IPS DF 6.9 (cell line): ENCODE measurements at regions not wholly inside any gene's neighbourhood (a gene's known extent, or its start where the extent isn't known, plus 50 kb on each side); places are given as distances from the start of the nearest gene placed in this dataset.
"Not testable (repeated sequence)": the region's sequence is repeated elsewhere in the genome, so short reads cannot be mapped to it uniquely, and the experiment has no call there.

Source experiments
- DNase-seq: peaks from one replicate; pipeline ENCODE4 v3.0.0-alpha.2; 2013; ENCODE audit warnings: low read depth, low spot score
- H3K27ac ChIP-seq: one replicate; pipeline ENCODE4 v1.5.1; 2013; ENCODE audit warnings: low read length, control low read depth
- H3K27me3 ChIP-seq: 2 replicates; pipeline ENCODE4 v1.6.1; 2013; ENCODE audit warnings: mild to moderate bottlenecking, low read length; ENCODE audit not compliant: control insufficient read depth, insufficient read depth
- H3K36me3 ChIP-seq: 2 replicates; pipeline ENCODE4 v1.6.1; 2013; ENCODE audit warnings: low read length; ENCODE audit not compliant: control insufficient read depth, insufficient read depth
- H3K4me1 ChIP-seq: 2 replicates; pipeline ENCODE4 v1.6.1; 2013; ENCODE audit warnings: low read length; ENCODE audit not compliant: control insufficient read depth, insufficient read depth
- H3K4me3 ChIP-seq: 2 replicates; pipeline ENCODE4 v1.5.1; 2013; ENCODE audit warnings: mild to moderate bottlenecking, low read length
- H3K9me3 ChIP-seq: 2 replicates; pipeline ENCODE4 v1.6.1; 2013; ENCODE audit warnings: low read length, inconsistent platforms; ENCODE audit not compliant: control insufficient read depth, insufficient read depth
- WGBS: extraction: QIAGEN DNeasy Blood & Tissue Kit; methylation state at CpG from one replicate; pipeline ENCODE4 v1.1.7; 2013; ENCODE audit warnings: mixed read lengths, missing lambda C conversion rate; ENCODE audit not compliant: insufficient read length, insufficient coverage; 5-methylcytosine and 5-hydroxymethylcytosine counted together

DNA sequence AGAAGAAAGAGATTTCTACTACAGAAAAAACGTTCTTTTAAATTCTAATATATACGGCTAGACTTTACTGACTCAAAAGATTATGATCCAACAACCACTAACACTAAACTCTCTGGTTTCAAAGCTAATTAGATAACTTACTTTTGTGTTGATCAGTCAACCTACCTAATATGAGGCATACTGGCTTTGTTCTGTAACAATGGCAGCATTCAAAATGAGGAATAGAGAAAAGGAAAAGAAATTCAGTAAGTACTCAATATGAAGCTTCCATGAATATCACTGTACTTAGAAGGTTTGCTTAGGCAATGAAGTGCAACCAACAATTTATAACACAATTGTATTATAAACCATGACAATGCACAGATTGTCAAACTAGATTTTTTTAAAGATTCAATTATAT, 430.5 kb upstream of the PMFBP1 start:
- Histone ChIP-seq H3K27me3 (no peaks in the 10 kb centered on the region), H3K9me3 (no peaks in the 10 kb centered on the region), H3K27ac (no peak overlapping the region), H3K36me3 (no peaks in the 10 kb centered on the region), H3K4me3 (no peak overlapping the region), H3K4me1 (no peaks in the 10 kb centered on the region)
- DNase-seq: no peak
- no CpG with 5 or more reads among the region's 2 CpGs for WGBS

DNA sequence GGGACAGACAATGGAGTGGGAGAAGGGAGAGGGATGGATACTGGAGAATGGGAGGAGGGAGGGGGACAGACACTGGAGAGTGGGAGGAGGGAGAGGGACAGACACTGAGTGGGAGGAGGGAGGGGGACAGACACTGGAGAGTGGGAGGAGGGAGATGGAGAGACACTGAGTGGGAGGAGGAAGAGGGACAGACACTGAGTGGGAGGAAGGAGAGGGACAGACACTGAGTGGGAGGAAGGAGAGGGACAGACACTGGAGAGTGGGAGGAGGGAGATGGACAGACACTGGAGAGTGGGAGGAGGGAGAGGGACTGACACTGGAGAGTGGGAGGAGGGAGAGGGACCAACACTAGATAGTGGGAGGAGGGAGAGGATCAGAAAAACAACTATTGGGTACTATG, 426.7 kb upstream of the PMFBP1 start:
- DNase-seq: no peak

DNA sequence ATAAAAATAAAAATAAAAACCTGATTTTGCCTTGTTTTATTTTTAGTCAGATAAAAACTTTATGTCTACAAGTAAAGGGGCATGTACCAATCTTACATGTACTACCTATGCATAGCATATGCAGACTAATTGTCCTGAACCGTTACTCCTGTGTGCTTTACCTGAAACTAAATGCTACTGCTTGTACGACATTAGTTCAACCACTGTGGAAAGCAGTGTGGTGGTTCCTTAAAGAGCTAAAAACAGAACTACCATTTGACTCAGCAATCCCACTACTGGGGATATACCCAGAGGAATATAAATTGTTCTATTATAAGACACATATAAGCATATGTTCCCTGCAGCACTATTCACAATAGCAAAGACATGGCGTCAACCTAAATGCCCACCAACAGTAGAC, 426.0 kb upstream of the PMFBP1 start:
- Histone ChIP-seq H3K4me3 (no peak overlapping the region), H3K36me3 (no peaks in the 10 kb centered on the region), H3K9me3 (no peaks in the 10 kb centered on the region), H3K27ac (no peak overlapping the region), H3K27me3 (no peaks in the 10 kb centered on the region), H3K4me1 (no peaks in the 10 kb centered on the region)
- no CpG with 5 or more reads among the region's 3 CpGs for WGBS
- DNase-seq: no peak

More for the DNA sequence above, 426.7 kb upstream of the PMFBP1 start:
- Histone ChIP-seq H3K36me3 (no peaks in the 10 kb centered on the region), H3K4me3 (no peak overlapping the region), H3K9me3 (no peaks in the 10 kb centered on the region), H3K4me1 (no peaks in the 10 kb centered on the region), H3K27ac (no peak overlapping the region), H3K27me3 (no peaks in the 10 kb centered on the region)

DNA sequence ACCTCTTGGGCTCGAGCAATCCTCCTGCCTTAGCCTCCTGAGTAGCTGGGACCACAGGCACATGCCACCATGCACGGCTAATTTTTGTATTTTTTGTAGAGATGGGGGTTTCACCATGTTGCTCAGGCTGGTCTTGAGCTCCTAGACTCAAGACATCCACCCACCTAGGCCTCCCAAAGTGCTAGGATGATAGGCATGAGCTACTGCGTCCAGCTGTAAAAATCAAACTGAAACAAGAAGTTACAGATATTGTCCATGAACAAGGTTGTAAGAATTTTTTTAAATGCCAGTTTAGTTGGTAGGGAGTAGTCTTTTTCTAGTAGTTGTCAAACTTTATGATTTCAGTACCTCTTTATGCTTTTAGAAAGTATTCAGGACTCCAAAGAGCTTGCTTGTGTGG, 424.4 kb upstream of the PMFBP1 start:
- no CpG with 5 or more reads among the region's 3 CpGs for WGBS
- Histone ChIP-seq H3K4me3 (no peak overlapping the region), H3K36me3 (no peaks in the 10 kb centered on the region), H3K27ac (no peak overlapping the region), H3K4me1 (no peaks in the 10 kb centered on the region), H3K27me3 (no peaks in the 10 kb centered on the region), H3K9me3 (no peaks in the 10 kb centered on the region)
- DNase-seq: no peak

DNA sequence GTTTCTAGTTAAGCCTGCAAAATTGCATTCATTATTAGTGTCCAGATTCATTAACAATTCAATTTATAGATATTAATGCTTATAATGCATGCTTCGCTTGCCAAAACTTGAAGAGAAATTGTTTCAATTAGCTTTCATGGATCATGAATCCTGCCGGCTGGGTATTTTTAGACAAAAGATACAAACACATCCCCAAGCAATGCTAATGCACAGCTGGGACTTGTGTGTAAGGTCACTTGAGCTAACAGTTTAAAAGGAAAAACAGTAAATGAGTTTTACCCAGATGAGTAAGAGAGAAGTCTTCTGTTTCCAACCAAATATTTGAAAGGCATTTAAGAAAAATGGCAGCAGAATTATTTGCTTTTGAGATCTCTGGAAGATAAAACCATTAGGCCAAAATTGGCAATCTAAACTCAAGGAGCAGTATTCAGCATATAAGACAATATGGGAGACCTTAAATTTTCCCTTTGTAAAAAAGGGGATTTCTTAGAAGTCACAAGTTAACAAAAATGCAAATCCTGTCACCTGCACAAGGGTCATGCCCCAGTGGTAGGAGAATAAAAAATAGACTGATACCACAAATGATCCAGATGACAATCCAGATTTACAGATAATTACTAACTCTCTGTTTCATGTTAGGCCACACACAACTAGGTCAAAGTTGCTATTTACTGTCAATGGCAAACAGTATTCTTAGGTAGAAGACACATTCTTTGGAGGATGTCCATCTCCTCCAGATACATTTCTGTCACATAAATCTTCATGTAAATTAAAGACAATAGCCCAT, 418.4 kb upstream of the PMFBP1 start:
- H3K27me3 ChIP-seq: no peaks in the 10 kb centered on the region
- no peak for DNase-seq
- no peak overlapping the region for H3K27ac ChIP-seq
- no peaks in the 10 kb centered on the region for H3K36me3 ChIP-seq
- H3K4me3 ChIP-seq: no peak overlapping the region
- no peaks in the 10 kb centered on the region for H3K4me1 ChIP-seq
- no CpG with 5 or more reads among the region's 2 CpGs for WGBS
- H3K9me3 ChIP-seq: no peaks in the 10 kb centered on the region

DNA sequence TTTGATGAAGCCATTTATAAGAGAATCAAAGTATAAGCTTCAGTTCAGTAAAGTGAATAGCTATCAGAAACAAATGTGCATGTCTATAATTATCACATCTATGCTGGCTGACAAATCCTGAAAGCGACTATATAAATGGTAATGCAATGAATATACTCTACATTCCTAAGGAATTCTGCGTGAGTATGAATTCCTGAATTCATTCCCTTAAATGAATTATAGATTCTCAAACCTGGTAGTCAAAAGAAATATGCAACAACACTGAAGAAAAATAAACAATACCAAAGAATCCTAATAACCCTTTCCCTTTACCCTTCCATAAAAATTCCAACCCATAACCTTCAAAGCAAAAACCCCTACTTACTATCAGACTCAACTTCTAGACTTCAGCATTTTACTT, 416.6 kb upstream of the PMFBP1 start:
- no peak for DNase-seq
- WGBS: no CpG with 5 or more reads among the region's 2 CpGs
- Histone ChIP-seq H3K27me3 (no peaks in the 10 kb centered on the region), H3K4me3 (no peak overlapping the region), H3K4me1 (no peaks in the 10 kb centered on the region), H3K36me3 (no peaks in the 10 kb centered on the region), H3K9me3 (no peaks in the 10 kb centered on the region), H3K27ac (no peak overlapping the region)

DNA sequence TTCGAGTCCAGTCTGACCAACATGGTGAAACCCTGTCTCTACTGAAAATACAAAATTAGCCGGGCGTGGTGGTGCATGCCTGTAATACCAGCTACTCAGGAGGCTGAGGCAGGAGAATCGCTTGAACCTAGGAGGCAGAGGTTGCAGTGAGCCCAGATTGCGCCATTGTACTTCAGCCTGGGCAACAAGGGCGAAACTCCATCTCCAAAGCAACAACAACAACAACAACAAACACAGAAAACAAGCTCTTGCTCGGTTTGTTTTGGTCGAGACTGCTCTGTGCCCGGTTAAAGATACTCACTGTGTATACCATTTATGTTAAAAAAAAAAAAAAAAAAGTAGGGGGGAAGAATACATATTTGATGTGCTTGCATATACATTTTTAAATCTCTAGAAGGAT, 406.1 kb upstream of the PMFBP1 start:
- H3K36me3 ChIP-seq, H3K4me1 ChIP-seq, H3K9me3 ChIP-seq, H3K27me3 ChIP-seq, H3K27ac ChIP-seq, H3K4me3 ChIP-seq, DNase-seq: not testable (repeated sequence)
- no CpG with 5 or more reads among the region's 9 CpGs for WGBS

DNA sequence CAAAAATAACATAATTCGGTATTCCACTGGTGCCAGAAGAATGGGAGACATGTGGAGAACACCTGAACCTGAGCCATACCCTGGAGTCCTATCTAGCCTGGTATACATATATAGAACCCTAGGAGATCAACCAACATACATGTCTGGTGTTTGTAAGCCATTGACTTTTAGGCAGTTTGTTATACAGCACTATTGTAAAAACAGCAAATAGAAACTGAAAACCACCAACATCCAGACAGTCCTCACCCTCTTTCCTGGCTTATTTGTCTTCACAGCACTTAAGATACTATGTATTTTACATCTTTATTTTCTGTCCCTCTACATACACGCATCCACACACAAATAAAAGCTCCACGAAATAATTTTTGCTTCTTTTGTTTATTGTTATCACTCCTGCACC, 404.2 kb upstream of the PMFBP1 start:
- 100% methylated on average over 2 of the region's 3 CpGs for WGBS
- Histone ChIP-seq H3K27me3 (no peaks in the 10 kb centered on the region), H3K36me3 (no peaks in the 10 kb centered on the region), H3K4me1 (no peaks in the 10 kb centered on the region), H3K9me3 (no peaks in the 10 kb centered on the region), H3K4me3 (no peak overlapping the region), H3K27ac (no peak overlapping the region)
- no peak for DNase-seq

DNA sequence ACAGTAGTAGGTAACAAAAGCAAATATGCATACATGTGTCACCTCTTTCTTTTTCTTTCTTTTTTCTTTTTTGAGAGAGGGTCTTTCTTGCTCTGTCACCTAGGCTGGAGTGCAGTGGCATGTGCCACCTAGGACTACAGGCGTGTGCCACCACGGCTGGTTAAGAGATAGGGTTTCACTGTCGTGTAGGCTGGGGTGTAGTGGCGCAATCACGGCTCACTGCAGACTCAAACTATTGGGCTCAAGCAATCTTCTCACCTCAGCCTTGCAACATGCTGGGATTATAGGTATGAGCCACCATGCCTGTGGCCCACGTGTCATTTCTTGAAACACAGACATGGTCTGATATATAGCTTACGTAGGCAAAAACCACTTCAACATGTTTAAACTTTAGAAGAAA, 397.7 kb upstream of the PMFBP1 start:
- no peaks in the 10 kb centered on the region for H3K27me3 ChIP-seq
- no peak for DNase-seq
- H3K9me3 ChIP-seq: no peaks in the 10 kb centered on the region
- H3K4me1 ChIP-seq: no peaks in the 10 kb centered on the region
- H3K36me3 ChIP-seq: no peaks in the 10 kb centered on the region
- H3K27ac ChIP-seq: no peak overlapping the region
- H3K4me3 ChIP-seq: no peak overlapping the region
- no CpG with 5 or more reads among the region's 7 CpGs for WGBS

DNA sequence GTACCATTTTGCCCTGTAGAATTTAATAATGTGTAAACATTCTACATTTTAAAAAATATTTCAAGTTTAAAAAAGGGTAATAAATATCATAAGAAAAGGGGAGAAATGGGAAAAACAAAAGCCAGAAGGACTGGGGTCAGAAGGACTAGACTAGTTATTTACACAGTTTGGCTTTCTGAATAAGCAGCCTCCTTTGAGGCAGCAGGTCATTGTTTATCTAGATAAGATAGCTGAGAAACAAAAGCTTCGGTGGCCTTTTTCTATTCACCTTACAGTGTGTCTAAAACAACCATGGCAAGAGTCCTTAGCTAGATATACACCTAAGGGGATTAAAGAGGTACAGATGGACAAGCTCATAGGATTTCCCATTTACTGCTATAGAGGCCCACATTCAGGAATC, 396.5 kb upstream of the PMFBP1 start:
- Histone ChIP-seq H3K27ac (no peak overlapping the region), H3K9me3 (no peaks in the 10 kb centered on the region), H3K4me1 (no peaks in the 10 kb centered on the region), H3K27me3 (no peaks in the 10 kb centered on the region), H3K4me3 (no peak overlapping the region), H3K36me3 (no peaks in the 10 kb centered on the region)
- DNase-seq: no peak
- no CpG with 5 or more reads among the region's 1 CpG for WGBS

DNA sequence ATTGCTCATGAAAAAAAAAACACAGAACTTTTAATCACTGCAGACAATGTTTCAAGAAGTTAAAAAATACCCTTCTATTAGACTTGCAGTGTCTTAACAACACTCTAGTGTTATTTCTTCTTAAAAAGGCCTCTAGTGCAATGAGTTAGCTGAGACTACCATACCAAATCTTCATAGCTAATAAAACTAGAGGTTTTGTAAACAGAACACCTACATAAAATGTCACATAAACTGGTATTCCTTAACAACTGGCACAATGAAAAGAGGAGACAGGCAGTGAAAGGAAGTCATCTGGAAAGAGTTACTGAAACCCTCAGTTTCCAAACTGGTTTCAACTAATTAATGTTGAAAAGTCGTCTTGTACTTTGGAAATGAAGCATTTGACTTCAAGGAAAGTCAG, 394.2 kb upstream of the PMFBP1 start:
- H3K4me3 ChIP-seq: no peak overlapping the region
- WGBS: no CpG with 5 or more reads among the region's 1 CpG
- DNase-seq: no peak
- H3K4me1 ChIP-seq: no peaks in the 10 kb centered on the region
- no peaks in the 10 kb centered on the region for H3K36me3 ChIP-seq
- H3K27ac ChIP-seq: no peak overlapping the region
- no peaks in the 10 kb centered on the region for H3K9me3 ChIP-seq
- H3K27me3 ChIP-seq: no peaks in the 10 kb centered on the region
